ENCODE measurements at regions not wholly inside any gene's neighbourhood (a gene's known extent, or its start where the extent isn't known, plus 50 kb on each side); places are given as distances from the start of the nearest gene placed in this dataset.

GRCh38 chr5:116772806-116773205, 198.2 kb upstream of the SEMA6A start:
- dilution Hi-C loops (cut with MboI; ENCODE audit: extremely low pct_ligation_motif_present, low sequenced_read_pairs): no loop called here
- no peak overlapping the region for H3K9ac ChIP-seq (ENCODE audit: control insufficient read depth, extremely low read depth, insufficient read depth, low read length)
- H2AFZ ChIP-seq (ENCODE audit: control insufficient read depth, low read length): no peak overlapping the region
- no peaks in the 10 kb centered on the region for H3K4me1 ChIP-seq (ENCODE audit: control insufficient read depth, extremely low read depth, insufficient read depth, low read length)
- no peaks in the 10 kb centered on the region for H3K79me2 ChIP-seq (ENCODE audit: control insufficient read depth, insufficient read depth, low read length)
- TF ChIP-seq CTCF (optimal IDR thresholded peaks at IDR 0.05 in 1 of 3, IDR thresholded peaks at IDR 0.05 in 1 of 3, conservative IDR thresholded peaks at IDR 0.05 in 1 of 3; ENCODE audit: extremely low read depth in 1 of 3, insufficient read depth in 2 of 3, low read length in 3 of 3): no peak
- TF ChIP-seq EZH2 (IDR thresholded peaks at IDR 0.05; ENCODE audit: low read length): no peak
- H3K36me3 ChIP-seq (ENCODE audit: control insufficient read depth in 2 of 2, extremely low read depth in 1 of 2, insufficient read depth in 2 of 2, low read length in 2 of 2): no peaks in the 10 kb centered on the region
- H3K27me3 ChIP-seq (ENCODE audit: control insufficient read depth, extremely low read depth, insufficient read depth, low read length): no peaks in the 10 kb centered on the region
- H3K9me1 ChIP-seq (ENCODE audit: control insufficient read depth, extremely low read depth, insufficient read depth, low read length): no peaks in the 10 kb centered on the region
- H4K20me1 ChIP-seq (ENCODE audit: control insufficient read depth, extremely low read depth, insufficient read depth, low read length): no peaks in the 10 kb centered on the region
- no peak overlapping the region for H3K4me2 ChIP-seq (ENCODE audit: control insufficient read depth, extremely low read depth, insufficient read depth, low read depth, low read length)
- no peak for DNase-seq (ENCODE audit: low read depth, low spot score)
- H3K4me3 ChIP-seq (ENCODE audit: control insufficient read depth in 2 of 3, extremely low read depth in 1 of 3, insufficient read depth in 2 of 3, low read depth in 1 of 3, low read length in 3 of 3): no peak overlapping the region
- H3K27ac ChIP-seq (ENCODE audit: control insufficient read depth, insufficient read depth, low read length): no peak overlapping the region
- H3K9me3 ChIP-seq (ENCODE audit: control insufficient read depth, low read depth, low read length): no peaks in the 10 kb centered on the region
- FAIRE-seq: no peak

DNA sequence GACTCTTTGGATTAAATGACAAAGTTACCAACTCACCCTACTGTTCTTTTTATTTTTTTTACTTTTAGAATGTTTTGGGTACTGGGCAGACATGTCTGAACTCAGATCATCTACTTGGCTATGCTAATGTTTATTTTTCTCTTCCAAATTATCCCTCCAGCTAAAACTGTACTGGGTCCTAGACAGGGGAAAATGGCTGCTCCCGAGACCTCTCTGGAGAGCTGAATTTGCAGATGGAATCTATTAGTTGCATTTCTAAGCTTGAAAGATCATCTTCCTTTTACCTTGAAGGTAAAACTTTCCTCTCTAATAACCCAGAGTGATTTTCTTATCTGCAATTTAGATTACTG, 197.5 kb upstream of the SEMA6A start:
- TF ChIP-seq CTCF (optimal IDR thresholded peaks at IDR 0.05 in 1 of 3, IDR thresholded peaks at IDR 0.05 in 1 of 3, conservative IDR thresholded peaks at IDR 0.05 in 1 of 3; ENCODE audit: extremely low read depth in 1 of 3, insufficient read depth in 2 of 3, low read length in 3 of 3): no peak
- no peak for TF ChIP-seq EZH2 (IDR thresholded peaks at IDR 0.05; ENCODE audit: low read length)
- Histone ChIP-seq H2AFZ (ENCODE audit: control insufficient read depth, low read length) (no peak overlapping the region), H4K20me1 (ENCODE audit: control insufficient read depth, extremely low read depth, insufficient read depth, low read length) (no peaks in the 10 kb centered on the region), H3K4me1 (ENCODE audit: control insufficient read depth, extremely low read depth, insufficient read depth, low read length) (no peaks in the 10 kb centered on the region), H3K9me3 (ENCODE audit: control insufficient read depth, low read depth, low read length) (no peaks in the 10 kb centered on the region), H3K27ac (ENCODE audit: control insufficient read depth, insufficient read depth, low read length) (no peak overlapping the region), H3K27me3 (ENCODE audit: control insufficient read depth, extremely low read depth, insufficient read depth, low read length) (no peaks in the 10 kb centered on the region), H3K9ac (ENCODE audit: control insufficient read depth, extremely low read depth, insufficient read depth, low read length) (no peak overlapping the region), H3K79me2 (ENCODE audit: control insufficient read depth, insufficient read depth, low read length) (no peaks in the 10 kb centered on the region), H3K9me1 (ENCODE audit: control insufficient read depth, extremely low read depth, insufficient read depth, low read length) (no peaks in the 10 kb centered on the region), H3K36me3 (ENCODE audit: control insufficient read depth in 2 of 2, extremely low read depth in 1 of 2, insufficient read depth in 2 of 2, low read length in 2 of 2) (no peaks in the 10 kb centered on the region), H3K4me2 (ENCODE audit: control insufficient read depth, extremely low read depth, insufficient read depth, low read depth, low read length) (no peak overlapping the region), H3K4me3 (ENCODE audit: control insufficient read depth in 2 of 3, extremely low read depth in 1 of 3, insufficient read depth in 2 of 3, low read depth in 1 of 3, low read length in 3 of 3) (no peak overlapping the region)
- no peak for DNase-seq (ENCODE audit: low read depth, low spot score)
- FAIRE-seq: no peak
- dilution Hi-C loops (cut with MboI; ENCODE audit: extremely low pct_ligation_motif_present, low sequenced_read_pairs): no loop called here

Measured in keratinocyte (primary cell).